Stomach smooth muscle (tissue), 2 donors: ENCODE measurements at regions not wholly inside any gene's neighbourhood (a gene's known extent, or its start where the extent isn't known, plus 50 kb on each side); places are given as distances from the start of the nearest gene placed in this dataset.

ENCODE experiments used
- H3K27ac ChIP-seq: one replicate; pipeline ENCODE4 v1.7.0; 2013; ENCODE audit warnings: mild to moderate bottlenecking, low read length, inconsistent platforms
- H3K27me3 ChIP-seq, 2 donors: one replicate each; pipeline ENCODE4 v1.7.0; 2013; ENCODE audit warnings: low read length in 2 of 2; ENCODE audit not compliant: insufficient read depth in 2 of 2, control insufficient read depth in 1 of 2
- H3K36me3 ChIP-seq, 2 donors: one replicate each; pipeline ENCODE4 v1.7.0; 2013; ENCODE audit warnings: low read length in 2 of 2; ENCODE audit not compliant: control insufficient read depth in 2 of 2, insufficient read depth in 2 of 2
- H3K4me1 ChIP-seq: one replicate; pipeline ENCODE4 v1.7.0; 2013; ENCODE audit warnings: low read length; ENCODE audit not compliant: control insufficient read depth, insufficient read depth
- H3K4me3 ChIP-seq, 2 donors: one replicate each; pipeline ENCODE4 v1.7.0; 2013; ENCODE audit warnings: low read length in 2 of 2
- H3K9ac ChIP-seq, 2 donors: one replicate each; pipeline ENCODE4 v1.7.0; 2013; ENCODE audit warnings: low read length in 2 of 2, mild to moderate bottlenecking in 1 of 2
- H3K9me3 ChIP-seq, 2 donors: one replicate each; pipeline ENCODE4 v1.7.0; 2013; ENCODE audit warnings: low read length in 2 of 2; ENCODE audit not compliant: control insufficient read depth in 2 of 2
- donor health status: healthy.
- donor health status: Pancreatic carcinoma.

DNA sequence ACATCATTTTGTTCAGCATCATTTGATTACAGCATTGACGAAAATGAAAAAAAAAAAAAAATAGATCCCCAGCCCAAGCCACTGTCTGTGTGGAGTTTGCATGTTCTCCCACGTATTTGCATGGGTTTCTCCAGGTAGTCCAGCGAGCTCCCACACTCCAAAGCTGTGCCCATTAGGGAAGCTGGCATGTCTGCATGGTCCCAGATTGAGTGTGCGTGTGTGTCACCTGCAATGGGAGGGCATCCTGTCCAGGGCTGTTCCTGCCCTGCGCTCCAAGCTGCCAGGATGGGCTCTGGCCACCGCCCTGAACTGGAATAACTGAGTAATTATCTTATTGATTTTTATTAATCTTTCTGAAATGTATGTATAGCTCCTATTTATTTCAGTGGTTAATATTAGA lies 88.6 kb downstream of the KLF12 start:
- no peaks in the 10 kb centered on the region for H3K36me3 ChIP-seq
- H3K27ac ChIP-seq: no peak overlapping the region
- peaks cover 4% of the 10 kb centered on the region for H3K4me1 ChIP-seq
- no peak overlapping the region for H3K9ac ChIP-seq
- H3K27me3 ChIP-seq: no peaks in the 10 kb centered on the region
- H3K9me3 ChIP-seq: no peaks in the 10 kb centered on the region
- no peak overlapping the region for H3K4me3 ChIP-seq

DNA sequence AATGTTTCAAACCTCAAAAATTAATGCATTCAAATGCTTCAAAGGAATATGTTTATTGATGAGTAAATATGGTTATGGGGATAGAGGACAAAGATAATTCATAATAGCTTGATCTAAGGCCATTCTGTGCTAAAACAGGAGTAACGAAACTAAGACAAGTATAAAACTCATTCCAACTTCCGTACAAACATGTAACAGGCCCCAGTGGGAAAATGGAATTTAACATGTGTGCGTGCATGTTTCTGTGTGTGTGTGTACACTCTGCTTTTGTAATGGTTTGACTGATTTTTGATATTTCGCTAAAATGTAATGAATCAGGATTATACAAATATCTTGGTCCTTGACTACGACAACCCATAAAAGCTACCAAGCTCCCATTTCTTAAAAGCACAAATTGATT lies 91.0 kb downstream of the KLF12 start:
- Histone ChIP-seq H3K27ac (no peak overlapping the region), H3K4me3 (no peak overlapping the region), H3K9ac (no peak overlapping the region), H3K36me3 (no peaks in the 10 kb centered on the region), H3K4me1 (peaks cover 4% of the 10 kb centered on the region), H3K27me3 (no peaks in the 10 kb centered on the region), H3K9me3 (no peaks in the 10 kb centered on the region)

DNA sequence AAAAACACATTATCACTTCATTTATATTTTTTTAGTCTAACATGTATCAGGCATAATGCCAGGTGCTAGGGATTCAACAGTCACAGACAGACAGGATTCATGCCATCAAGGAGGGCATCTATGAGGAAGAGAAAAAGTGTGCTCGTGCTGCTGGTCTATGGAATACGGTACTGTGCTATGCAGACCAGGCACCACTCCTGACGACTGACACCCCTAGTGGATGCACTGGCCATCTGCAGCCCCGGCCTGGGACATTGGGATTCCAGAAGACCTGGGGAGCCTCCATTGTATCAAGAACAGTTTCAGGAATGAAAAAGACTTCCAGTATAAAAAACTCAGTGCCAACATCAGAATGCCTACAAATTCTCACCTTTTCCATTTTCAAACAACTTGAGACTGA lies 94.0 kb downstream of the KLF12 start:
- H3K4me1 ChIP-seq: no peaks in the 10 kb centered on the region
- H3K9me3 ChIP-seq: no peaks in the 10 kb centered on the region
- no peaks in the 10 kb centered on the region for H3K36me3 ChIP-seq
- H3K27ac ChIP-seq: no peak overlapping the region
- H3K4me3 ChIP-seq: no peak overlapping the region
- no peak overlapping the region for H3K9ac ChIP-seq
- no peaks in the 10 kb centered on the region for H3K27me3 ChIP-seq

DNA sequence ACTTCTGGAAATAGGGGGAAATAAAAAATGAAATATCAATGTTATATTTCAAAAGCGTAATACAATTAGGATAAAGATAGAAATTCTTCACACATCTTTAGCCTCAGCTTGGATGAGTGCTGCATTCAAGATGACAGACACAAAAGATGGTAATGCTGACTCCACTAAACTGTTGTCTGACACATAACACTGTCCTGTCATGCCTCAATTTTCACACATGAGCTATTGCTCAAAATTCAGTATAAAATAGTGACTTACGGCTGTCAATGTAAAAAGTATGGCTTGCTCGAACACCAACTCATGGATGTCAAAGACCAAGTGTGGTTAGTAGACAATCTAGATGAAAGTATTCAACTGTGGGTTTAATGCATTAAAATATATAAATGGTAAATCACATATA lies 94.5 kb downstream of the KLF12 start:
- Histone ChIP-seq H3K36me3 (no peaks in the 10 kb centered on the region), H3K27me3 (no peaks in the 10 kb centered on the region), H3K9ac (no peak overlapping the region), H3K4me1 (no peaks in the 10 kb centered on the region), H3K27ac (no peak overlapping the region), H3K9me3 (no peaks in the 10 kb centered on the region), H3K4me3 (no peak overlapping the region)

DNA sequence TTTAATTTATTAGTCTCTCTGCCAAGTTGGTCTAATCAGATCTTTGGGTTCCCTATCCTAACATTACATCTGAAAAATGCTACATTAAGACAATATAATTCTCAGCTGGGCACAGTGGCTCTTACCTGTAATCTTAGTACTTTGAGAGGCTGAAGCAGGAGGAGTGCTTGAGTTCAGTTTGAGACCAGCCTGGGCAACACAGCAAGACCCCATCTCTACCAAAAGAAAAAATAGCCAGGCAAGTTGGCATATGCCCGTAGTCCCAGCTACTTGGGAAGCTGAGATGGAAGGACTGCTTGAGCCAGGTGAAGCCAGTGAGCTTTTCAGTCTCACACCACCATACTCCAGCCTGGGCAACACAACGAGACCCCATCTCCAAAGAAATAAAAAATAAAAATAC lies 95.0 kb downstream of the KLF12 start:
- Histone ChIP-seq H3K27me3 (no peaks in the 10 kb centered on the region), H3K36me3 (no peaks in the 10 kb centered on the region), H3K9me3 (no peaks in the 10 kb centered on the region), H3K27ac (no peak overlapping the region), H3K4me3 (no peak overlapping the region), H3K9ac (no peak overlapping the region), H3K4me1 (no peaks in the 10 kb centered on the region)

DNA sequence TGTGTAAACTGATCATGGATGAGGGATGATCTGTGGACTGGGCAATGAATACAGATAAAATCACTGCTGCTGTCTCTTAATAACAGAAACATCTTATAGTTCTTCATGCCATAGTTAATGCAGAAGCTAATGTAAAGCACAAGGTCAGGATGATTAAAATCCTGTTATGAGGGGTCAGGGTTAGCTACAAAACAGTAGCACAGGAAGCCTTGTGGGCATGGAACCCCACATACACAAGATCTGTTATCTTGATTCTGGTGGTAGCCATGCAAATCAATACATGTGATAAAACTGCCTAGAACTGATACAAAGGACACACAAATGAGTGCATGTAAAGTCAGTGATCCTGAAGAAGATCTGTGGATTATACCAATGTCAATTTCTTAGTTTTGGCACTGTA lies 96.4 kb downstream of the KLF12 start:
- Histone ChIP-seq H3K9ac (no peak overlapping the region), H3K27ac (no peak overlapping the region), H3K4me1 (no peaks in the 10 kb centered on the region), H3K9me3 (no peaks in the 10 kb centered on the region), H3K36me3 (no peaks in the 10 kb centered on the region), H3K27me3 (no peaks in the 10 kb centered on the region), H3K4me3 (no peak overlapping the region)

DNA sequence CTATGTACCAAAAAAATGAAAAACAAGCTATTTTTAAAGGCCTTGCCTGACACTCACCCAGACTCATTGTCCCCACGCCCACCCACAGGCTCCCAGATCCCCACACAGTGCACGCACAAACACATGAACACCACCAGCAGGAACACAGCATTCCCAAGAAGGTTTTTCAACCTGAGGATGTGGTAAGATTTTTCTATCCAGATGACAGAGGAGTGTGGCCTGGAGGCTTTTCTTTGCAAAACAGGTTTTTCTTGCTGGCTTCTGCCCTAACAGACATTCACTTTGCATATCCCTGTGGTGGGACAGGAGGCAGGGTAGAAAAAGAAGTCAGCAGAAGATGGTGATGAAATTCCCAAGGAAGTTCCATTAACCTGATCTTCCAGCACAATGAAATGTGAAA lies 97.8 kb downstream of the KLF12 start:
- H3K4me1 ChIP-seq: no peaks in the 10 kb centered on the region
- no peak overlapping the region for H3K27ac ChIP-seq
- no peaks in the 10 kb centered on the region for H3K27me3 ChIP-seq
- no peaks in the 10 kb centered on the region for H3K36me3 ChIP-seq
- no peak overlapping the region for H3K9ac ChIP-seq
- H3K4me3 ChIP-seq: no peak overlapping the region
- no peaks in the 10 kb centered on the region for H3K9me3 ChIP-seq

DNA sequence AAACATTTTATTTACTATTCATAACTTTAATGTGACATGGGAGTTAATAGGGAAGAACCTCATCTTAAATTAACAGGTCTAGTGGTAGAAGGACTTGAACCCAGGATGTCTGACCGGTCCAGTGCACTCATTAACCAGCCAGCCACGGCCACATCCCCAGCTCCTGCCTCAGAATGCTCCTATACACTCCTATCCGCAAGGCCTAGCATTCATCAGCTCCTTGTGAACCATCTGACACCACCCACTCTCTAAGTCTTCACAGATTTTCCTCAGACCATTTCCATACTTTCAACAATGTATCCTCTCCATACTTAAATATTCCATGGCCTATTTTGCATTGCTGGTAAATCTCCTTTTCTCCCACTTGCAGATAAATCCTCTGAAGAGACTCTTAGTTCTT lies 98.3 kb downstream of the KLF12 start:
- H3K4me1 ChIP-seq: no peaks in the 10 kb centered on the region
- H3K27ac ChIP-seq: no peak overlapping the region
- H3K27me3 ChIP-seq: no peaks in the 10 kb centered on the region

DNA sequence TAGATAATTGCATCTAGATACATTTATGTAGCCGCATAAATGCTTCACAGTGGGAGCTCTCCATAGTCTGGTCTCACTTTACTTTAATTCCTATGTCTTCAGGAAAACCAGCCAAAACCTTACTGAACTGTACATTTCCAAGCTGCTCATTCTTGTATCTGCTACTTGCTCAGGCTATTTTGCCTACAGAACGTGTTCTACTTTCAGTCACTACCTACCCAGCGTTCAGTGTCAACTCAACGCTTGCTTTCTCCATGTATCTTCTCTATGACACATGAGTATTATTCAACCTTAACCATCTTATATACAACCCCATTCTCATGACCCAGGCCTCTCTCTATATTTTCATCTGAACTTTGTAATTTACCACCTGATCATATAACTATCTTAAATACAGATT lies 101.9 kb downstream of the KLF12 start:
- Histone ChIP-seq H3K9me3 (no peaks in the 10 kb centered on the region), H3K4me1 (no peaks in the 10 kb centered on the region), H3K4me3 (peak overlapping the region in 1 of 2 donors; percentile 17), H3K27me3 (no peaks in the 10 kb centered on the region), H3K27ac (no peak overlapping the region), H3K9ac (no peak overlapping the region), H3K36me3 (no peaks in the 10 kb centered on the region)

More for the DNA sequence above, 98.3 kb downstream of the KLF12 start:
- no peaks in the 10 kb centered on the region for H3K9me3 ChIP-seq
- H3K4me3 ChIP-seq: no peak overlapping the region
- H3K36me3 ChIP-seq: no peaks in the 10 kb centered on the region
- H3K9ac ChIP-seq: no peak overlapping the region

DNA sequence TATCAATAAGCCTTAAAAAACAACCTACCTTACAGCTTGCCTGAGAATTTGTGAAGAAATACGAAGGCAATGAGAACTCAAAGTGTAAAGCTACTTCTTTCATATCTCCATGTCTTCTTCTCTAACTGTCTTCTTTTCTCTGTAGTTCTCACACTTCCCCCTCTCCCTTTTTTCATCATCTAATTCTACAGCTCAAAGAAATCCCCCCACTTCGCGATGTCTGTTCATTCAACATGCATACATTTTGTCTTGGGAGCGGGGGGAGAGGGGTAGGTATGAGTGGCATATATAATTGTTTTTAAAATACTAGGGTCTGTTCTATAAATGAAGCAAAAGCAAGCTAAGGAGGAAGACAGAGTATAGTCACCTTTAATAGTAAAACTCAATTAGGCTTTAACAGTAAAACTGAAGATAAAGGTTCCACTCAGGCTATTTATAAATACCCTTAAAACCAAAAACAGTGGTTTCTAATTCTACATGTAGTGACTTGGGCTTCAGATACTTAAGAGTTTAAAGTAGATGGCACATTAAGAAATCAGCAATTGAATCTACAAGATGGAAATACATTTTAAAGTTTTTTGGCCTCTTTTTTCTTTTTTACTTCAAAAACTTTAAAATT lies 106.9 kb downstream of the KLF12 start:
- Histone ChIP-seq H3K27me3 (no peaks in the 10 kb centered on the region), H3K4me1 (no peaks in the 10 kb centered on the region), H3K9ac (no peak overlapping the region), H3K36me3 (no peaks in the 10 kb centered on the region), H3K4me3 (no peak overlapping the region), H3K9me3 (no peaks in the 10 kb centered on the region), H3K27ac (no peak overlapping the region)

DNA sequence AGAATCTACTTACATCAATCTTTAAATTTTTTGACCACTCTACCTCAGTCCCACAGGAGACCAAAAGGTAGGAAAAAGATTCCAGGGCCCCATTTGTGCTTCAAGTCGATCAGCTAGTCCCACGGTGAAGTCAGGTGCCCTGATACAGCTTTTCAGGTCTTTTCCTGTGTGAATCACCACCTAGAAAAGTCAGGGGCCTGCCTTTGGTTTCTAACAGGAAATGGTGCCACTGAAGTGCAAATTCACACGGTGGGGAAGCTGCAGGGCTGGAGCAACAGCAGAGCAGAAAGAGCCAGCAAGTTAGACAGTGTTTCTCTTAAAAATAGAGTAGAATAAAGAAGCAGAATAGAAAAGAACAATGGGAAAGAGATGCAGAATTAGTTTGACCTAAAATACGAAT lies 107.5 kb downstream of the KLF12 start:
- no peaks in the 10 kb centered on the region for H3K36me3 ChIP-seq
- H3K27ac ChIP-seq: no peak overlapping the region
- H3K9me3 ChIP-seq: no peaks in the 10 kb centered on the region
- no peak overlapping the region for H3K9ac ChIP-seq
- H3K4me1 ChIP-seq: no peaks in the 10 kb centered on the region
- H3K27me3 ChIP-seq: no peaks in the 10 kb centered on the region
- no peak overlapping the region for H3K4me3 ChIP-seq
